ENCODE measurements at regions not wholly inside any gene's neighbourhood (a gene's known extent, or its start where the extent isn't known, plus 50 kb on each side); places are given as distances from the start of the nearest gene placed in this dataset.

DNA sequence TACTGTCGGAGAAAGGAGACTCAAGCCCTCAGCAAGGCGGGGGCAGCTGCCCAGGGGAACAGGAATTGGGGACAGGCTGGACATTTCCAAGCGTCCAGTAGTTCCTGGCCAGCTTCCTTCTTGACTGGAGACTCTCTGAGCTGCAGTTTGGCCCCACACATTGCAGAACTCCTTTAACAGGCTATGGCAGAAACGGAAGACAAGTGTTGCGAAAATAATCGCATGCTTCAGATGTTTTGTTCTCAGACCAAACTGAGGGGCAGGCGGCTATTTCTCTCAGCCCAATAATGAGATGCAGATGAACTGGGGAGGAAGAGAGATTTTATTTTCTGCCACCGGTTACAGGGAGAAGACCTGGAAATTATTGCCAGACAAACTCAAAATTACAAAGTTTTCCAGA, 88.0 kb upstream of the PFKP start:
- peak overlapping the region; percentile 66 for H3K27ac ChIP-seq (ENCODE audit: low read depth, low read length)
- DNase-seq (ENCODE audit: insufficient read length, low spot score, missing footprints) = no peak
- peak overlapping the region; percentile 28 for H2AFZ ChIP-seq (ENCODE audit: low read length)
- no peak overlapping the region for H3K4me2 ChIP-seq (ENCODE audit: insufficient read depth, low read length)
- no peaks in the 10 kb centered on the region for H4K20me1 ChIP-seq (ENCODE audit: insufficient read depth, low read length)
- H3K27me3 ChIP-seq (ENCODE audit: insufficient read depth, low read length) = no peaks in the 10 kb centered on the region
- peaks cover 26% of the 10 kb centered on the region for H3K4me1 ChIP-seq (ENCODE audit: insufficient read depth, low read length)
- H3K9me3 ChIP-seq (ENCODE audit: low read depth, low read length) = no peaks in the 10 kb centered on the region
- no peak overlapping the region for H3K4me3 ChIP-seq (ENCODE audit: insufficient read depth, low read length)
- no peaks in the 10 kb centered on the region for H3K36me3 ChIP-seq (ENCODE audit: insufficient read depth, low read length)
- no peaks in the 10 kb centered on the region for H3K79me2 ChIP-seq (ENCODE audit: insufficient read depth, low read length)
- TF ChIP-seq, protein P1, sequence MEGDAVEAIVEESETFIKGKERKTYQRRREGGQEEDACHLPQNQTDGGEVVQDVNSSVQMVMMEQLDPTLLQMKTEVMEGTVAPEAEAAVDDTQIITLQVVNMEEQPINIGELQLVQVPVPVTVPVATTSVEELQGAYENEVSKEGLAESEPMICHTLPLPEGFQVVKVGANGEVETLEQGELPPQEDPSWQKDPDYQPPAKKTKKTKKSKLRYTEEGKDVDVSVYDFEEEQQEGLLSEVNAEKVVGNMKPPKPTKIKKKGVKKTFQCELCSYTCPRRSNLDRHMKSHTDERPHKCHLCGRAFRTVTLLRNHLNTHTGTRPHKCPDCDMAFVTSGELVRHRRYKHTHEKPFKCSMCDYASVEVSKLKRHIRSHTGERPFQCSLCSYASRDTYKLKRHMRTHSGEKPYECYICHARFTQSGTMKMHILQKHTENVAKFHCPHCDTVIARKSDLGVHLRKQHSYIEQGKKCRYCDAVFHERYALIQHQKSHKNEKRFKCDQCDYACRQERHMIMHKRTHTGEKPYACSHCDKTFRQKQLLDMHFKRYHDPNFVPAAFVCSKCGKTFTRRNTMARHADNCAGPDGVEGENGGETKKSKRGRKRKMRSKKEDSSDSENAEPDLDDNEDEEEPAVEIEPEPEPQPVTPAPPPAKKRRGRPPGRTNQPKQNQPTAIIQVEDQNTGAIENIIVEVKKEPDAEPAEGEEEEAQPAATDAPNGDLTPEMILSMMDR (IDR thresholded peaks at IDR 0.05; ENCODE audit: extremely low read depth, low read depth, low read length) = no peak

DNA sequence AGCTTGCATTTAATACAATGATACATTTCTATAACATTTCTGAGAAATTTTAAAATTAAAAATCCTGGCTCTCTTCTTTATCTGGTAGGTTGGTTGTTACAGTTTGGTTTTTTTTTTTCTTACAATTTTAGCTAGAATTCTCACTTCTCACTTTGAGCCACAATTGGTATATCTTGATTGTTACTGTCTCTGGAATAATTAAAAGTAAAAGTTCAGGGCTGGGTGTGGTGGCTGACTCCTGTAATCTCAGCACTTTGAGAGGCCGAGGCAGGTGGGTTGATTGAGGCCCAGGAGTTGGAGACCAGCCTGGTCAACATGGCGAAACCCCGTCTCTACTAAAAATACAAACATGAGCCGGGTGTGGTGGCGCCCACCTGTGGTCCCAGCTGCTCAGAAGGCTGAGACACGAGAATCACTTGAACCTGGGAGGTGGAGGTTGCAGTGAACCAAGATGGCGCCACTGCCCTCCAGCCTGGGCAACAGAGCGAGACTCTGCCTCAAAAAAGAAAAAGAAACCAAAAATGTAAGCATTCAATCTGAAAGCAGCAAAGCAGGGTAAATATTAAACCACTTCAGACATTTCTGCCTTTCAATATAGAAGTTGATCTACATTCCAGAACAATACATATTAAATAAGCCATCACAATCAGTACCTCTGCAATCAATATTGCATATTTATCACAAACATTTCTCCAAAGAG, 88.6 kb upstream of the PFKP start:
- Histone ChIP-seq H2AFZ (ENCODE audit: low read length) (peak overlapping the region; percentile 28), H4K20me1 (ENCODE audit: insufficient read depth, low read length) (no peaks in the 10 kb centered on the region), H3K4me1 (ENCODE audit: insufficient read depth, low read length) (peaks cover 26% of the 10 kb centered on the region), H3K4me3 (ENCODE audit: insufficient read depth, low read length) (no peak overlapping the region), H3K27ac (ENCODE audit: low read depth, low read length) (no peak overlapping the region), H3K27me3 (ENCODE audit: insufficient read depth, low read length) (no peaks in the 10 kb centered on the region), H3K79me2 (ENCODE audit: insufficient read depth, low read length) (no peaks in the 10 kb centered on the region), H3K4me2 (ENCODE audit: insufficient read depth, low read length) (no peak overlapping the region), H3K9me3 (ENCODE audit: low read depth, low read length) (no peaks in the 10 kb centered on the region), H3K36me3 (ENCODE audit: insufficient read depth, low read length) (no peaks in the 10 kb centered on the region)
- no peak for DNase-seq (ENCODE audit: insufficient read length, low spot score, missing footprints)
- TF ChIP-seq, protein P1 (IDR thresholded peaks at IDR 0.05; ENCODE audit: extremely low read depth, low read depth, low read length) = no peak

DNA sequence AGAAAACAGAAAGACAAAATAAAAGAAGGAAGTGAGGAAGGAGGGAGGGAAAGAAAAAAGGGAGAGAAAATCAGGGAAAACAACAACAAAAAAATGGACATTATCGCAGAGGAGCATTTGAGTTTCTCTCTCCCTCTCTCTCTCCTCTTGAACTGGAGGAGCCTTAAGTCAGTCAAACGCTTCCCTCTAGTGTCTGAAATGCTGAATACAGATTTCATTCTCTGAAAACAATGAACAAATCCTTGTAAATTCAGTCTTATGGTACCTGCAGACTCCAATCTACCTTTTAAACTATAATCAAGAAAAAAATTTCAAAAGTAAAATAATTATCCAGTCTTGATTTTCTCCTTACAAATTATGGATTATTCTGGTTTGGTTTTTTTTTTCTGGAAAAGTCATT, 89.2 kb upstream of the PFKP start:
- no peak overlapping the region for H2AFZ ChIP-seq (ENCODE audit: low read length)
- peaks cover 26% of the 10 kb centered on the region for H3K4me1 ChIP-seq (ENCODE audit: insufficient read depth, low read length)
- peak; percentile 93 for DNase-seq (ENCODE audit: insufficient read length, low spot score, missing footprints)
- no peaks in the 10 kb centered on the region for H3K36me3 ChIP-seq (ENCODE audit: insufficient read depth, low read length)
- H3K27ac ChIP-seq (ENCODE audit: low read depth, low read length) = no peak overlapping the region
- no peaks in the 10 kb centered on the region for H3K27me3 ChIP-seq (ENCODE audit: insufficient read depth, low read length)
- TF ChIP-seq, protein P1 (IDR thresholded peaks at IDR 0.05; ENCODE audit: extremely low read depth, low read depth, low read length) = peak; percentile 77
- no peaks in the 10 kb centered on the region for H3K9me3 ChIP-seq (ENCODE audit: low read depth, low read length)
- H4K20me1 ChIP-seq (ENCODE audit: insufficient read depth, low read length) = no peaks in the 10 kb centered on the region
- no peak overlapping the region for H3K4me2 ChIP-seq (ENCODE audit: insufficient read depth, low read length)
- no peaks in the 10 kb centered on the region for H3K79me2 ChIP-seq (ENCODE audit: insufficient read depth, low read length)
- H3K4me3 ChIP-seq (ENCODE audit: insufficient read depth, low read length) = no peak overlapping the region

DNA sequence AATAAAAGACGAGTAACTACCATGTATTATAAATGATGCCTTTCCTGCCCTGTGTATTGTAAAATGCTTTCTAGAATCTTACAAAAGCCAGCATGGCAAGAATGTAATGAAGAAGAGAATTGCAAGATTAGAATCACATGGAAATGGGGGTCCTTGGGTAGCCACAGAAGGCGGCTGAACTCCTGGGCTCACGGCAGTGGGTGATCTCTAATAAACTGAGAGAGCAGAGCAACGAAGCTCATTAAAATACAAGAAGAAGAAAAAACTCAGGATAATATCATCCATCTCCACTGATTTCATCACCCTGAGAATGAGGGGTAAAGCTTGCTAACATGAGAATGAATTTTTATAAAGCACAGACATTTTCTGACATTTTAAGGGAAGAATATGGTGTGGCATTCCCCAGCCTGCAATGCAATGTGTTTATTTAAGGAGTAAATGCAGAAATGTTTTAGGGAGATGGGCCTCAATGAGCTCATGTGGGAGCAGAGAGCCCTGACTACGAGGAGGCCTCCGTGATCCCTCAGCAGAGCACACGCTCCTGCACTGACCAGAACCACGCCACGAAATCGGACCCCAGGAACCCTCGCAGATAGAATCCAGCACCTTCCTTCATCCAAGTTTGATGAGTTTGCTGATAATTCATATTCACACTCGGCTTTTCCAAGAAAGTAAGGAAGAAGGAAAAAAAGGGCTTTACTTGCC, 92.7 kb upstream of the PFKP start:
- no peak overlapping the region for H3K27ac ChIP-seq (ENCODE audit: low read depth, low read length)
- H4K20me1 ChIP-seq (ENCODE audit: insufficient read depth, low read length) = no peaks in the 10 kb centered on the region
- no peaks in the 10 kb centered on the region for H3K36me3 ChIP-seq (ENCODE audit: insufficient read depth, low read length)
- DNase-seq (ENCODE audit: insufficient read length, low spot score, missing footprints) = no peak
- no peaks in the 10 kb centered on the region for H3K27me3 ChIP-seq (ENCODE audit: insufficient read depth, low read length)
- no peaks in the 10 kb centered on the region for H3K9me3 ChIP-seq (ENCODE audit: low read depth, low read length)
- no peaks in the 10 kb centered on the region for H3K79me2 ChIP-seq (ENCODE audit: insufficient read depth, low read length)
- H3K4me3 ChIP-seq (ENCODE audit: insufficient read depth, low read length) = no peak overlapping the region
- no peak overlapping the region for H3K4me2 ChIP-seq (ENCODE audit: insufficient read depth, low read length)
- peaks cover 8% of the 10 kb centered on the region for H3K4me1 ChIP-seq (ENCODE audit: insufficient read depth, low read length)
- TF ChIP-seq, protein P1 (IDR thresholded peaks at IDR 0.05; ENCODE audit: extremely low read depth, low read depth, low read length) = no peak
- H2AFZ ChIP-seq (ENCODE audit: low read length) = no peak overlapping the region

All from osteoblast (primary cell).